RKO (cell line): ENCODE measurements at regions not wholly inside any gene's neighbourhood (a gene's known extent, or its start where the extent isn't known, plus 50 kb on each side); places are given as distances from the start of the nearest gene placed in this dataset.
"Not testable (repeated sequence)": the region's sequence is repeated elsewhere in the genome, so short reads cannot be mapped to it uniquely, and the experiment has no call there.

ENCODE experiments used
- DNase-seq: peaks from one replicate; pipeline ENCODE4 v3.0.0-alpha.2; 2016; ENCODE audit warnings: low spot score

DNA sequence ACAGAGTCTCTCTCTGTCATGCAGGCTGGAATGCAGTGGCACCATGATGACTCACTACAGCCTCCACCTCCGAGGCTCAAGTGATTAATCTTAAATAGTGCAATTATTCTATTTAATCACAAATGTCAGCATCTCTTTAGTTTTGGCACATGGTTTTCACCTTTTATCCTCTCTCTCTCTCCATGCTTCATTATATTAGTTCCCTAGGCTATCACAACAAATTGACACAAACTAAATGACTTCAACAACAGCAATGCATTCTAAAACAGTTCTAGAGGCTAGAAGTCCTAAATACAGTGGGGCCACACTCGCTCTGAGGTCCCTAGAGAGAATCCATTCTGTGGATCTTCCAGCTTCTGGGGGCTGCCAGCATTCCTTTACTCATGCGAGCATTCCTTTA is 178.2 kb upstream of the ZNG1F start:
- not testable (repeated sequence) for DNase-seq

- not testable (repeated sequence) for DNase-seq
Measured at GRCh38 chr9:41361790-41362189, 172.7 kb upstream of the ZNG1F start.

DNA sequence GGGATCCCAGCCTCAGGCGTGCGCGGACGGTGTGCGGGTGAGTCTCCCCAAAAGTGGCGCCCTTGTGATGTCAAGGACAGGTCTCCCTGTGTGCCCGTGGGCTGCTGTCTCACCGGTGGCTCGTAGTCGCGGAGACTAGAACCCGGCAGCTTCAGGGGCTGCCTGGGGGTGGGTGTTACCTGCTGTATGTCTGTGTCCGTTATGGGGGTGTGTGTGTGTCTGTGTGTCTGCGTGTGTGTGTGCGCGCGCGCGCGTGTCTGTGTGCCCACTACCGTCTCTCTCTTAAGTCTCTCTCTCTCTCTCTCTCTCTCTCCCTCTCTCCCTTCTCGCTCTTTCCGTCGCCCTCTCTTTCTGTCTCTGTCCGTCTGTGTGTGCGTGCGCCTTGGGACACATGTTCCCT is 170.0 kb upstream of the ZNG1F start:
- peak; percentile 9 for DNase-seq

- peak; percentile 60 for DNase-seq
Measured at GRCh38 chr9:41358682-41359081, 169.6 kb upstream of the ZNG1F start.

DNA sequence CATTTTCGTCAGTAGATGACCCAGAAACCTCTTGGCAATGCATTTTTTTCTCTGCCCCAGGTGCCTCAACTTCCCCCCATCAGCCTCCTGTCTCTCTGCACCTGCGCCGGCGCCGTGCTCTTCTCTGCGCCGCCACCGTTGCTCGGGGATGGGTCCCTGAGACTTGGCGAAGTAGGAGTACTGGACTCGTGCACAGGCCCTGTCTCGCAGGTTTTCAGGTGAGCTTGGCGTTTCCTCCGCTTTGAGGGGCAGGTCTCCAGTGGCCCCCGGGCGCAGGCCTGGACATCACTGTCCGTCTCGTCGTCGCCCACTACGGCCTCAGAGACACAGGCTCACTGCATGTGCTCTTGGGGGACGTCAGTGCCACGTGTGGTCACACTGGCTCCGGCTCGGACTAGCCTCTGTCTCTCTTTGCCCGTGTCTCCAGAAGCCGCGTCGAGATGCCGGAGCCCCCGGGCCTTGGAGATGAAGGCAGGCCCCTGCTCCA is 168.8 kb upstream of the ZNG1F start:
- DNase-seq, result not testable (repeated sequence)

GRCh38 chr9:41357350-41357748 is 168.2 kb upstream of the ZNG1F start:
- not testable (repeated sequence) for DNase-seq

DNA sequence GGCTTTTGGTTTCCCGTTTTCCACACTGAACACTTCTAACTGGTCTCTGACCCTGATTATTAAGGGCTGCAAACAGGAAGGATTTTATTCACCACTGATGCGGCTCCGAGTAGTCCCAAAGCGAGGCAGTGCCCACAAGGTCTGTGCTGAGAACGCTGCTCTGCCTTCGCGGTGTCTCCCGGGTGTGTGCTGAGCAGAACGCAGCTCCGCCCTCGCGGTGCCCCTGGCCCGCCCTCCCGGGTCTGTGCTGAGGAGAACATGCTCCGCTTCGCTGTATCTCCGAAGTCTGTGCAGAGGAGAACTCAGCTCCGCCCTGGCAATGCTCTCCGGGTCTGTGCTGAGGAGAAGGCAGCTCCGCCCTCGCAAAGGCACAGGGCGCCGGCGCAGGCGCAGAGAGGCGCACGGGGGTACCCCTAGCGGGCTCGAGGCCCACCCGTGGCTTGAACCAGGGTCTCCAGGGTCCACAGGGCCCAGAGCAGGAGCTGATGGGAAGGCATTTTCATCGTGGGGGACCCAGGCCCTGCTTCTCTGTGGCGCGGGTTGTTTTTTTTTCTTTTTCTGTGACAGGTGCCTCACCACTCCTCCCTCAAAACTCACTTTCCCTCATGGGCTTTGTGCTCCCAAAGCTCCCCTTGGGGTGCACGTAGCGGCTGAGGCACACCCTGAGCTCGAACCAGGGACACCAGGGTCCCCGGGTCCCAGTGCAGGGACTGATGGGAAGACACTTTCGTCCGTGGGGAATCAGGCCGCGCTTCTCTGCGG is 167.7 kb upstream of the ZNG1F start:
- DNase-seq, result not testable (repeated sequence)

GRCh38 chr9:41355712-41356450 is 166.8 kb upstream of the ZNG1F start:
- not testable (repeated sequence) for DNase-seq

DNA sequence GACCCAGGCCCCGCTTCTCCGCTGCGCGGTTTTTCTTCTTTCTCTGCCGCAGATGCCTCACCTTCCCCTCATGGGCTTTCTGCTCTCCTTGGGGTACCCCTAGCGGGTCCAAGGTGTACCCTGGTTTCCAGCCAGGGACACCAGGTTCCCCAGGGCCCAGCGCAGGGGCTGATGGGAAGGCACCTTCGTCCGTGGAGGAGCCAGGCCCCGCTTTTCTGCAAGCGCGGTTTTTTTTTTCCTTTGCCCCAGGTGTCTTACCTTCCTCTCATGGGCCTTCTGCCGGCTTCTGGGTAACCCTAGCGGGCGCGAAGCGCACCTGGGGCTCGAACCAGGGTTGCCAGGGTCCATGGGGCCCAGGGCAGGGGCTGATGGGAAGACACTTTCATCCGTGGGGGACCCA is 165.9 kb upstream of the ZNG1F start:
- not testable (repeated sequence) for DNase-seq

GRCh38 chr9:41354060-41354934 is 165.2 kb upstream of the ZNG1F start:
- not testable (repeated sequence) for DNase-seq

GRCh38 chr9:41353026-41353425 is 163.9 kb upstream of the ZNG1F start:
- not testable (repeated sequence) for DNase-seq

GRCh38 chr9:41352390-41352789 is 163.3 kb upstream of the ZNG1F start:
- DNase-seq, result not testable (repeated sequence)

DNA sequence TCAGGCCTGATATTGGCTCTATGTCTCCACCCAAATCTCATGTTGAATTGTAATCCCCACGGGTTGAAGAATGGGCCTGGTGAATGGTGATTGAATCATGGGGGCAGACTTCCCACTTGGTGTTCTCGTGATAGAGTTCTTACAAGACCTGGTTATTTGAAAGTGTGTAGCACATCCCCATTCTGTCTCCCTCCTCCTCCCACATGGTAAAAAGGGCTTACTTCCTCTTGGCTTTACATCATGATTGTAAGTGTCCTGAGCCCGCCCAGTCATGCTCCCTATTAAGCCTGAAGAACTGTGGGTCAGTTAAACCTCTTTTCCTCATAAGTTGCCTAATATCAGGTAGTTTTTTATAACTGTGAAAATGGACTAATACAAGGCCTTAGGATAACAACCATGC is 158.8 kb upstream of the ZNG1F start:
- DNase-seq, result not testable (repeated sequence)

- not testable (repeated sequence) for DNase-seq
Measured at GRCh38 chr9:41332562-41332961, 143.4 kb upstream of the ZNG1F start.

DNA sequence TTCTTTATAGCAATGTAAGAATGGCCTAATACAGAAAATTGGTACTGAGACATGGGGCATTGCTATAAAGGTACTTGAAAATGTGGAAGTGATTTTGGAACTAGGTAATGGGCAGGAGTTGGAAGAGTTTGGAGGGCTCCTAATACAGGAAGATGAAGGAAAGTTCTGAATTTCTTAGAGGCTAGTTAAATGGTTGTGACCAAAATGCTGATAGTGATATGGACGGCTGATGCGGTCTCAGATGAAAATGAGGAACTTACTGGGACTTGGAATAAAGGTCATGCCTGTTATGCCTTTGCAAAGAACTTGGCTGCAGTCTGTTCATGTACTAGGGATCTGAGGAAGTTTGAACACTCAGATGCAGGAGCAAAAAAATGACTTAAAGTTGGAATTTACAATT is 132.2 kb upstream of the ZNG1F start:
- DNase-seq, result not testable (repeated sequence)

DNA sequence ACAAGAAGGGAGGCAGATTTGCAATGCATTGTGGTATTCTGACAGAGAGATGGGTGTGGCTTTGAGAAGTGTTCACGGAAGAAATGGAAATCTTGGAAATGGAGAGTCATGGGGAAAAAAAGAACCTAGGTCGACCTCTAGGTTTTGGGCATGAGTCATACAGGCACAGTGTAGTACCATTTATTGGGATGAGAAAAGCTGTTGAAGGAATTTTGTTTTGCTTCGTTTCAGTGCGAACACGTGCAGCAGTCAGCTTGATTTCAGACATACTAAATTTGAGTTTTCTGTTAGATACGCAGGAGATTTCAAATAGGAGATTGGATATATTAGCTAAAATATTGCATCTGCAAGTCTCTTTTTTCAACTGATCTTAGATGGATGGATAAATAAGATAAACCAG is 119.8 kb upstream of the ZNG1F start:
- not testable (repeated sequence) for DNase-seq

GRCh38 chr9:41285744-41286143 is 96.6 kb upstream of the ZNG1F start:
- not testable (repeated sequence) for DNase-seq

GRCh38 chr9:41280299-41281238 is 91.5 kb upstream of the ZNG1F start:
- not testable (repeated sequence) for DNase-seq

- DNase-seq, result not testable (repeated sequence)
Measured at GRCh38 chr9:41279437-41279836, 90.3 kb upstream of the ZNG1F start.

DNA sequence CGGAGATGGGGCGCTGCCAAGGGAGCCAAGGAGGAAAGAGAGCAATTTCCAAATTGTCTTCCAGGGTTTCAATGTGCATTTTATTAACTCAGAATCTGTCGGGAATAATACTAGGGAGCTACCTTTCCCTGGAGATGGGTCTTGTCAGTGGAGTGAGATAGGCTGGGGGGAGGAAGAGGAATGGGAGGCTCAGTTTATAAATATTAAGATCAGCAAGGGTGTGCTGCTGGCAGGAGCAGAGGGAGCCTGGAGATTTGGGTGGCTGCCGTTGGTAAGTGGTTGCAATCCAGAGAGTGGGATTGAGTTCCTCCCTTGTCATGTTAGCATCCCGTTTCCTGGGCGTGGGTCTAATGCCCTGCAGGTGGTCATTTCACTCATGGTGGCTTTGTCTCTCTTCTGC is 89.9 kb upstream of the ZNG1F start:
- not testable (repeated sequence) for DNase-seq
